GM12891 (cell line): ENCODE measurements at regions not wholly inside any gene's neighbourhood (a gene's known extent, or its start where the extent isn't known, plus 50 kb on each side); places are given as distances from the start of the nearest gene placed in this dataset.
"Not testable (repeated sequence)": the region's sequence is repeated elsewhere in the genome, so short reads cannot be mapped to it uniquely, and the experiment has no call there.

ENCODE experiments used
- DNase-seq: peaks from one replicate; pipeline ENCODE4 v3.0.0; 2011; ENCODE audit warnings: low spot score; ENCODE audit not compliant: insufficient read length
- FAIRE-seq: peaks from 2 replicates; lab custom pipeline; 2011; peaks lifted over from hg19 to GRCh38; lab: Jason Lieb, UNC
- PAX5 ChIP-seq: IDR thresholded peaks from 2 replicates; pipeline ENCODE4 v1.6.1; 2011; ENCODE audit warnings: low read length, moderate library complexity, mild to moderate bottlenecking; ENCODE audit not compliant: insufficient read depth, severe bottlenecking
- POLR2A ChIP-seq: IDR thresholded peaks from 2 replicates; pipeline ENCODE4 v1.6.1; 2011; ENCODE audit warnings: low read depth, low read length, control low read depth
- POLR2AphosphoS5 ChIP-seq: IDR thresholded peaks from 2 replicates; pipeline ENCODE4 v1.6.1; 2011; ENCODE audit warnings: low read depth, low read length, control low read depth
- POU2F2 ChIP-seq: IDR thresholded peaks from 2 replicates; pipeline ENCODE4 v1.6.1; 2011; ENCODE audit warnings: low read depth, mild to moderate bottlenecking, control low read depth, low read length, moderate library complexity
- SPI1 ChIP-seq: IDR thresholded peaks from 2 replicates; pipeline ENCODE4 v1.6.1; 2011; ENCODE audit warnings: low read depth, low read length, control low read depth
- TAF1 ChIP-seq: IDR thresholded peaks from 2 replicates; pipeline ENCODE4 v1.6.1; 2011; ENCODE audit warnings: low read depth, low read length, control low read depth

- DNase-seq, result no peak
- no peak for FAIRE-seq
- TF ChIP-seq POLR2AphosphoS5 (no peak), TAF1 (no peak)
Observed at GRCh38 chr4:75422998-75423397, 91.2 kb downstream of the RCHY1 start.

- DNase-seq (no peak), FAIRE-seq (no peak)
- TF ChIP-seq POU2F2, result no peak
- no peak for TF ChIP-seq SPI1
Observed at GRCh38 chr4:75412746-75413145, 101.5 kb downstream of the RCHY1 start.

GRCh38 chr4:75398501-75398900, 115.7 kb downstream of the RCHY1 start:
- TF ChIP-seq POU2F2, result no peak
- TF ChIP-seq TAF1, result no peak
- TF ChIP-seq POLR2AphosphoS5, result no peak
- no peak for TF ChIP-seq PAX5
- TF ChIP-seq SPI1, result no peak
- no peak for TF ChIP-seq POLR2A
- FAIRE-seq, result no peak
- no peak for DNase-seq

- DNase-seq (no peak), FAIRE-seq (no peak)
- TF ChIP-seq POLR2AphosphoS5 (no peak), POU2F2 (no peak), TAF1 (no peak), SPI1 (no peak), POLR2A (no peak), PAX5 (no peak)
Observed at GRCh38 chr4:75391489-75392166, 122.6 kb downstream of the RCHY1 start.

DNA sequence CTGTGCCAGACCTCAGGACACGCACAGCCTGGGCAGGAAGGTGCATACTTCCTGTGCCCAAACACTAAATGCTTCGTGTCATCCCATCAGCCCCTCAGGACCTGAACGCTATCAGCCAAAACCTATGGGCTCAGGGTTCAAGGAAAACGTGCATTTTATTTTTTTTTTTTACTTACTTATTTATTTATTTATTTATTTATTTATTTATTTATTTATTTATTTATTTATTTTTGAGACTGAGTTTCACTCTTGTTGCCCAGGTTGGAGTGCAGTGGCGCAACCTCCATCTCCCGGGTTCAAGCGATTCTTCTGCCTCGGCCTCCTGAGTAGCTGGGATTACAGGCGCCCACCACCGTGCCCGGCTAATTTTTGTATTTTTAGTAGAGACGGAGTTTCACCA, 127.8 kb downstream of the RCHY1 start:
- FAIRE-seq, DNase-seq: not testable (repeated sequence)

- no peak for FAIRE-seq
- no peak for DNase-seq
- TF ChIP-seq PAX5, result no peak
- no peak for TF ChIP-seq POLR2A
- no peak for TF ChIP-seq TAF1
- TF ChIP-seq POU2F2, result no peak
- no peak for TF ChIP-seq SPI1
- TF ChIP-seq POLR2AphosphoS5, result no peak
Observed at GRCh38 chr4:75385106-75385505, 129.1 kb downstream of the RCHY1 start.

GRCh38 chr4:75376543-75376942, 137.7 kb downstream of the RCHY1 start:
- TF ChIP-seq TAF1 (no peak), PAX5 (no peak), POU2F2 (no peak), POLR2A (no peak), SPI1 (no peak), POLR2AphosphoS5 (no peak)
- no peak for FAIRE-seq

GRCh38 chr4:75371915-75372314, 142.3 kb downstream of the RCHY1 start:
- DNase-seq, result no peak
- FAIRE-seq, result no peak
- TF ChIP-seq TAF1 (no peak), PAX5 (no peak), SPI1 (no peak), POLR2A (no peak), POLR2AphosphoS5 (no peak), POU2F2 (no peak)

More at GRCh38 chr4:75376543-75376942, 137.7 kb downstream of the RCHY1 start:
- no peak for DNase-seq

GRCh38 chr4:75370576-75370975, 143.6 kb downstream of the RCHY1 start:
- TF ChIP-seq POU2F2, result no peak
- no peak for TF ChIP-seq TAF1
- TF ChIP-seq POLR2A, result no peak
- TF ChIP-seq POLR2AphosphoS5, result no peak
- TF ChIP-seq SPI1, result no peak
- TF ChIP-seq PAX5, result no peak
- DNase-seq, result no peak
- no peak for FAIRE-seq

DNA sequence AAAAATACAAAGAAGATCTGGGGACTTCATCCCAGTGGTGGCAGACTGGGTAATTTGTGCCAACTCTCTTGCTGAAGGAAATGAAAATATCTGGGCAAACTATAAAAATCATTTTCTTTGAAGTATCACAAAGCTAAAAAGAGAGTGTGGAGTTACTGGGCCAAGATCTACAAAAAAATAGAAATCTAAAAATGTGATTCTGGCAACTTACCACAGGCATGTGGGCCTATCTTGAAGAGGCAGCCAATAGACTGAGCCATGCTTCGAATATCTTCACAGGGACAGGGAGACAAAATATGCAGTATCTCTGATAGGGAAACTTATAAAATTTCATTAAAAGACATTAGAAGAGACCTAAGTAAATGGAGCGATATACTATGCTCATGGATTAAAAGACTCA, 168.8 kb downstream of the RCHY1 start:
- no peak for DNase-seq
- no peak for FAIRE-seq
- TF ChIP-seq SPI1 (no peak), POLR2A (no peak)

DNA sequence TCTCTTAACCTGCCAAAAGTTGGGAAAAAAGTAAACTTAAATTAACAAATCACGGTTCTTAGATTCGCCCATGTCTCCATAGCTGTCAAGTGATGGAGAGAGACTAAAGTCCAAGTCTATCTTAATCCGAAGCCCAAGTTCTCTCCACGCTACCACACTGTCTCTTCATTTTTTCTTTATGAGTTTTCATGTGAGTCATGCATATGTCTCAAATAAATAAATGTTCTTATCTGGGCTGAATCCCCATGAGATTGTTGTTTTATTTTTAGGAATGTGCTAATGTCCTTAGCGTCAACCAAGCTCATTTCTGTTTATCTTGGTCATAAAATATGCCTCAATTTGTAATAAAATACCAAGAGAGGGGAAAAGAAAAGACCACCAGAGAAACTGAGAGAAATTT, 169.3 kb downstream of the RCHY1 start:
- DNase-seq, result no peak
- no peak for FAIRE-seq
- TF ChIP-seq PAX5 (no peak), POLR2AphosphoS5 (no peak), POLR2A (no peak), SPI1 (no peak)
